CD4-positive, alpha-beta T cell (primary cell): ENCODE measurements at regions not wholly inside any gene's neighbourhood (a gene's known extent, or its start where the extent isn't known, plus 50 kb on each side); places are given as distances from the start of the nearest gene placed in this dataset.

ENCODE experiments used
- ATAC-seq: fragments of 200-7000 bp; cut with Tn5 transposase; one replicate; pipeline ENCODE4 v1.10.0; 2022; ENCODE audit warnings: mild to moderate bottlenecking; ENCODE audit not compliant: poor library complexity
- CTCF ChIA-PET: fragments of 350-600 bp; sonication (Branson Sonifier 250); formaldehyde crosslinking; loops from one replicate; lab custom pipeline; 2021; ENCODE audit warnings: antibody characterized with exemption, inconsistent platforms; lab: Charles Lee
- POLR2A ChIA-PET: fragments of 350-600 bp; sonication (Branson Sonifier 250); formaldehyde crosslinking; loops from one replicate; lab custom pipeline; 2021; ENCODE audit warnings: antibody characterized with exemption, inconsistent platforms; lab: Charles Lee
- DNase-seq, 14 experiments: peaks; one replicate each; pipeline ENCODE4 v3.0.0-alpha.2; 2013 to 2020; ENCODE audit warnings: mixed read lengths in 2 of 14
- H3K27ac ChIP-seq, 2 donors: one replicate each; pipeline versions ENCODE4 v1.5.1 to v1.7.0; 2013; ENCODE audit warnings: low read length in 2 of 2, low read depth in 1 of 2, mild to moderate bottlenecking in 1 of 2
- H3K27me3 ChIP-seq, 2 experiments: 1 replicate in 1 of 2; 2 replicates in 1 of 2; pipeline versions ENCODE4 v1.6.1 to v1.7.0; 2013; ENCODE audit warnings: low read length in 2 of 2, control low read depth in 1 of 2, mild to moderate bottlenecking in 1 of 2, moderate library complexity in 1 of 2; ENCODE audit not compliant: insufficient read depth in 2 of 2, control insufficient read depth in 1 of 2
- H3K36me3 ChIP-seq: one replicate; pipeline ENCODE4 v1.6.1; 2013; ENCODE audit warnings: low read length, control low read depth; ENCODE audit not compliant: insufficient read depth
- H3K4me1 ChIP-seq: one replicate; pipeline ENCODE4 v1.6.1; 2013; ENCODE audit warnings: low read length, control low read depth; ENCODE audit not compliant: insufficient read depth
- H3K4me3 ChIP-seq: one replicate; pipeline ENCODE4 v1.5.1; 2013; ENCODE audit warnings: mild to moderate bottlenecking, low read length, moderate library complexity
- H3K9me3 ChIP-seq, 2 experiments: 1 replicate in 1 of 2; 2 replicates in 1 of 2; pipeline versions ENCODE4 v1.6.1 to v1.7.0; 2013; ENCODE audit warnings: low read length in 2 of 2, mild to moderate bottlenecking in 2 of 2, control low read depth in 1 of 2, moderate library complexity in 1 of 2; ENCODE audit not compliant: control insufficient read depth in 1 of 2, insufficient read depth in 1 of 2
- H3K27ac Mint-ChIP-seq: one replicate; pipeline ENCODE4 v1.8.0; 2020; ENCODE audit warnings: mixed read lengths
- H3K27me3 Mint-ChIP-seq: one replicate; pipeline ENCODE4 v1.8.0; 2021; ENCODE audit warnings: mixed read lengths
- H3K36me3 Mint-ChIP-seq: one replicate; pipeline ENCODE4 v1.8.0; 2021; ENCODE audit warnings: low read depth, mixed read lengths
- H3K4me1 Mint-ChIP-seq: one replicate; pipeline ENCODE4 v1.8.0; 2021; ENCODE audit warnings: low read depth, mixed read lengths
- H3K4me3 Mint-ChIP-seq: one replicate; pipeline ENCODE4 v1.8.0; 2020; ENCODE audit warnings: mild to moderate bottlenecking, mixed read lengths
- H3K9me3 Mint-ChIP-seq: one replicate; pipeline ENCODE4 v1.8.0; 2020; ENCODE audit warnings: mixed read lengths
- intact Hi-C, 2 experiments: fragments of 100-400 bp; cut with DNase I in 1 of 2; cut with micrococcal nuclease in 1 of 2; formaldehyde crosslinking; loops; one replicate each; pipeline versions ENCODE4 v1.15.1 to v1.9.0; 2023 to 2025; cut with DNase I, micrococcal nuclease
- TF ChIP-seq, protein P1 (sequence below): fragments of 200-600 bp; IDR thresholded peaks from one replicate; pipeline ENCODE4 v1.8.0; 2022; ENCODE audit warnings: antibody characterized with exemption, mild to moderate bottlenecking

DNA sequence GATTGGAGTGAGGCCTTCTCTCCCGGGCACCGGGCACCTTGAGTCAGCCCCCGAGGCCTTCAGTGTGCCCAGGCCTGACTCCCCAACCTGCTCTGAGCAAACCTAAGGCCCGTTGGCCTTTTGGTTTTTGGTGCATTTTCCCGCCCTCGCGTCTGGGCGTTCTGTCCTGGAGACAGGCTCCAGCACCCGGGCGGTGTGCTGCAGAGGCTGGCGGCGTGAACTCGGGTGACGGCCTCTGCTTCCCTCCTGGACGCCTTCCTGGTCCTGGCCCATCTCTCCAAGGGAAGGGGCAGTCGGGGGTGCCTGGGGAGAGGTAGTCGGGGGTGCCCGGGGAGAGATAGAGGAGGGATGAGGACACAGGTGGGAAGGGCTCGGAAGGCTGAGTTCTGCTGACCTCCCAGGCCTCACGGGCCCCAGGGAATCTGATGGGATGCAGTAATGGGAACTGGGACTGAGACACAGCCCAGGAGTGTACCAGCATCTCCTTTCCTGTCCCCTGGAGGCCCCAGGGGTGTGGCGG, 1326.4 kb downstream of the BRD1 start:
- no peak overlapping the region for H3K4me3 ChIP-seq
- intact Hi-C loops, result loop anchor here in 1 of 2 experiments (10.0 kb wide), 1 partner anchor 56 kb away; no protein-coding TSS in a partner anchor
- H3K27ac ChIP-seq, result no peak overlapping the region
- Mint-ChIP-seq H3K9me3 (no peaks in the 10 kb centered on the region), H3K4me3 (no peak overlapping the region), H3K4me1 (no peaks in the 10 kb centered on the region), H3K36me3 (no peaks in the 10 kb centered on the region), H3K27ac (no peak overlapping the region), H3K27me3 (no peaks in the 10 kb centered on the region)
- H3K27me3 ChIP-seq, result no peaks in the 10 kb centered on the region
- no peak for DNase-seq
- H3K4me1 ChIP-seq, result no peaks in the 10 kb centered on the region
- no peaks in the 10 kb centered on the region for H3K36me3 ChIP-seq
- ATAC-seq, result no peak
- CTCF ChIA-PET, result no interaction called here
- TF ChIP-seq, protein P1, sequence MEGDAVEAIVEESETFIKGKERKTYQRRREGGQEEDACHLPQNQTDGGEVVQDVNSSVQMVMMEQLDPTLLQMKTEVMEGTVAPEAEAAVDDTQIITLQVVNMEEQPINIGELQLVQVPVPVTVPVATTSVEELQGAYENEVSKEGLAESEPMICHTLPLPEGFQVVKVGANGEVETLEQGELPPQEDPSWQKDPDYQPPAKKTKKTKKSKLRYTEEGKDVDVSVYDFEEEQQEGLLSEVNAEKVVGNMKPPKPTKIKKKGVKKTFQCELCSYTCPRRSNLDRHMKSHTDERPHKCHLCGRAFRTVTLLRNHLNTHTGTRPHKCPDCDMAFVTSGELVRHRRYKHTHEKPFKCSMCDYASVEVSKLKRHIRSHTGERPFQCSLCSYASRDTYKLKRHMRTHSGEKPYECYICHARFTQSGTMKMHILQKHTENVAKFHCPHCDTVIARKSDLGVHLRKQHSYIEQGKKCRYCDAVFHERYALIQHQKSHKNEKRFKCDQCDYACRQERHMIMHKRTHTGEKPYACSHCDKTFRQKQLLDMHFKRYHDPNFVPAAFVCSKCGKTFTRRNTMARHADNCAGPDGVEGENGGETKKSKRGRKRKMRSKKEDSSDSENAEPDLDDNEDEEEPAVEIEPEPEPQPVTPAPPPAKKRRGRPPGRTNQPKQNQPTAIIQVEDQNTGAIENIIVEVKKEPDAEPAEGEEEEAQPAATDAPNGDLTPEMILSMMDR, result no peak
- no peaks in the 10 kb centered on the region for H3K9me3 ChIP-seq
- POLR2A ChIA-PET, result no interaction called here

DNA sequence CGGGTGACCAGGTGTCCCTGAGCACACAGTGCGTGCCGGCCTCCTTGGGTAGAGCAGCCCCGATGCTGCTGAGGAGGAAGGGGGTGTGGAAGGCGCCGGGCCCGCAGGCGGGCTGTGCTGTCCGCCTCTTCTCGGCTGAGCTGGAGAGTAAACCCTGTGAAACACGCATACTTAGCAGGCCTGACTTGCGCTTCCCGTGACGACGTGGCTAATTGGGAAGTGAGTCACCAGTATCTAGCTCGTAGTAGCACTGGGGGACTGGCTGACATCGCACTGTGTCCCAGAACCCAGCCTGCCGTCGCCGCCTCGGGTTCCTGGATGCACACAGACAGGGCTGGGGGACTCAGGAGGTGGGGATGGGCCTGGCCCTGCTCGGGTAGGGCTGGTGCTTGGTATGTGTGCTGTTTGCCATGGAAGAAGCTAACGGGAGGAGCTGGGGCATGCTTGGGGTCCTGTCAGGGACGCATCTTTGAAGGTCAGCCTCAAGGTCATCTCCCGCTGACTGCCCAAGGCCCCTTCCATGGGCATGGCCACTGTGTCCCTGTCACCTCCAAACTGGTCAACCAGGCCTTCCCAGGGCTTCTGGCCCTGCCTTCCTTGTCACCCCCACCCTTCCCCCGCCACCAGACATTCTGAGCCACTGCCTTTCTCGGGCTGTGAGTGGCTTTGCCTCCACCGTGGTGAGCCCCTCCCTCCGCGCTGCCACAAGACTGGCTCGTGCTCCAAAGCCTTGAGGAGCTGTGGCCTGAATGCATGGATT, 1327.0 kb downstream of the BRD1 start:
- Histone ChIP-seq H3K27ac (no peak overlapping the region), H3K27me3 (no peaks in the 10 kb centered on the region), H3K9me3 (no peaks in the 10 kb centered on the region), H3K36me3 (no peaks in the 10 kb centered on the region), H3K4me3 (no peak overlapping the region), H3K4me1 (no peaks in the 10 kb centered on the region)
- Mint-ChIP-seq H3K27me3 (peaks cover 3% of the 10 kb centered on the region), H3K36me3 (no peaks in the 10 kb centered on the region), H3K4me3 (no peak overlapping the region), H3K4me1 (no peaks in the 10 kb centered on the region), H3K9me3 (no peaks in the 10 kb centered on the region), H3K27ac (no peak overlapping the region)
- CTCF ChIA-PET, result no interaction called here
- no peak for ATAC-seq
- DNase-seq, result no peak
- intact Hi-C loops, result loop anchor here in 1 of 2 experiments (10.0 kb wide), 1 partner anchor 56 kb away; no protein-coding TSS in a partner anchor
- TF ChIP-seq, protein P1, result no peak
- POLR2A ChIA-PET, result no interaction called here

DNA sequence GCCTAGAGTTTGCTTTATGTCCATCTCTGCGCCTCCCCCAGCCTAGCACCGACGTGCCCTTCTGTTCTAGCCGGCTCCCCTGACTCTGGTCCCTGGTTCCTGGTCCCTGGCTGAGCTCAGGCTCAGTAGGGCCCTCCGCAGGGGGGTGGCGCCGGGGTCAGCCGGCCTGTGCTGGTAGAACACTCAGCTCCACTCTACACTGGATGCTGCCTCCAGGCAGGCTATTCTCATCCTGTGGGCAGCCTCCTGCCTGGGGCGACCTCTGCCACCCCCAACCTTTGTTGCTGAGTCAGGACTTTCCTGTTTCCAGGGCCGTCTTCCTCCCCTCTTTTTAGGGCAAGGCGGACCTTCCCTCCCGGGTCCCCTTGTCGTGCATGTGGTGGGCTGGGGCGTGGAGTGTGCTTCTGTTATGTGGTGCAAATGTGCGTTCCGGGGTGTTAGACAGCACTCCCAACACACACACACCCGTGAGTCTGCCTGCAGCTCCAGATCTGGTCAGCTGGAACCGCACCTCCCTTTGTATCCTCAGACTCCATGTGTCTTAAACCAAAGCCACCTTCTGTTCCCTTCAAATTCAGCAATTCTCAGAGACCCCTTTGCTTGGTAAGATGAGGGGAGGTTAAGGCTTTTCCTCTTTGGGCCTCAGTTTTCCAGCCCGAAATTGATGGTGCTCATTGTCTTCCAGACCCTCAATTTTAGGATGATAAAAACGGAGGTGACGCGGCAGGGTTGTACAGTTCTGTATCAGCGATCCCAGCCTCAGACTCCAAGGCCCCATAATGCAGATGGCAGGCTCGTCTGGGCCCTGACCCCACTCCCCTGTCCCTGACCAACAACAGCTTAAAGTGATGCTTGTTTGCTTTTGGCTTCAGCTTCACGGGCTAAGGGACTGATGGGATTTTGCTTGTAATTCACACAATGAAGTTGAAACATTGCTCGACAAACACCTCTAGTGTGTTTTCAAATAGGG, 1327.9 kb downstream of the BRD1 start:
- Mint-ChIP-seq H3K9me3 (no peaks in the 10 kb centered on the region), H3K4me3 (no peak overlapping the region), H3K27ac (no peak overlapping the region), H3K4me1 (no peaks in the 10 kb centered on the region), H3K36me3 (no peaks in the 10 kb centered on the region), H3K27me3 (peaks cover 7% of the 10 kb centered on the region)
- no peak overlapping the region for H3K27ac ChIP-seq
- DNase-seq (no peak), ATAC-seq (no peak)
- no peaks in the 10 kb centered on the region for H3K4me1 ChIP-seq
- no peak overlapping the region for H3K4me3 ChIP-seq
- H3K27me3 ChIP-seq, result peaks cover 0 to 2% of the 10 kb centered on the region in 2 experiments
- TF ChIP-seq, protein P1, result no peak
- CTCF ChIA-PET, result no interaction called here
- H3K36me3 ChIP-seq, result no peaks in the 10 kb centered on the region
- POLR2A ChIA-PET, result no interaction called here
- no peaks in the 10 kb centered on the region for H3K9me3 ChIP-seq
- intact Hi-C loops, result loop anchor here in 1 of 2 experiments (10.0 kb wide), 1 partner anchor 55 kb away; no protein-coding TSS in a partner anchor
